Vagina (tissue), 2 donors: ENCODE measurements at regions not wholly inside any gene's neighbourhood (a gene's known extent, or its start where the extent isn't known, plus 50 kb on each side); places are given as distances from the start of the nearest gene placed in this dataset.

Experiments used
- CTCF ChIP-seq, 3 experiments: fragments of 450-650 bp in 2 of 3; fragments of 200-600 bp in 1 of 3; sonication (generic) in 1 of 3; IDR thresholded peaks; one replicate each; pipeline ENCODE4 v1.5.1; 2017 to 2019; ENCODE audit warnings: antibody characterized with exemption in 3 of 3, mild to moderate bottlenecking in 2 of 3, moderate library complexity in 2 of 3
- POLR2A ChIP-seq, 2 donors: fragments of 450-650 bp; IDR thresholded peaks; one replicate each; pipeline ENCODE4 v1.6.1; 2017; ENCODE audit warnings: antibody characterized with exemption in 2 of 2, mild to moderate bottlenecking in 2 of 2, moderate library complexity in 2 of 2

GRCh38 chr2:156930423-156930822, 327.1 kb upstream of the GALNT5 start:
- TF ChIP-seq POLR2A (IDR thresholded peaks at IDR 0.05) (no peak), CTCF (IDR thresholded peaks at IDR 0.05) (no peak)
